Testis (tissue), 2 donors: ENCODE measurements at regions not wholly inside any gene's neighbourhood (a gene's known extent, or its start where the extent isn't known, plus 50 kb on each side); places are given as distances from the start of the nearest gene placed in this dataset.

Experiments used
- DNase-seq: peaks from one replicate; pipeline ENCODE4 v3.0.0-alpha.2; 2019
- H3K27ac ChIP-seq, 2 donors: fragments of 200-600 bp; sonication (generic); one replicate each; pipeline ENCODE4 v1.5.1; 2019
- H3K27me3 ChIP-seq: fragments of 200-600 bp; sonication (generic); one replicate; pipeline ENCODE4 v1.5.1; 2019
- H3K36me3 ChIP-seq: fragments of 200-600 bp; sonication (generic); one replicate; pipeline ENCODE4 v1.5.1; 2017; ENCODE audit warnings: low read depth; ENCODE audit errors: missing control alignments
- H3K4me1 ChIP-seq: fragments of 200-600 bp; sonication (generic); one replicate; pipeline ENCODE4 v1.5.1; 2019
- H3K4me3 ChIP-seq, 2 donors: fragments of 200-600 bp; sonication (generic); one replicate each; pipeline ENCODE4 v1.5.1; 2017 to 2019
- H3K9me3 ChIP-seq: fragments of 200-600 bp; sonication (generic); one replicate; pipeline ENCODE4 v1.5.1; 2017
- CTCF ChIP-seq, 3 experiments: fragments of 450-650 bp in 2 of 3; fragments of 200-600 bp in 1 of 3; sonication (generic) in 1 of 3; IDR thresholded peaks; one replicate each; pipeline ENCODE4 v1.5.1; 2016 to 2019; ENCODE audit warnings: antibody characterized with exemption in 3 of 3, mild to moderate bottlenecking in 2 of 3, moderate library complexity in 1 of 3
- POLR2A ChIP-seq: fragments of 450-650 bp; IDR thresholded peaks from one replicate; pipeline ENCODE4 v1.6.1; 2017; ENCODE audit warnings: antibody characterized with exemption, mild to moderate bottlenecking, moderate library complexity
- WGBS, 2 donors: methylation state at CpG; one replicate each; pipeline ENCODE4 v1.1.5; 2018; 5-methylcytosine and 5-hydroxymethylcytosine counted together
- intact Hi-C: fragments of 100-400 bp; cut with DNase I; formaldehyde crosslinking; loops from one replicate; pipeline ENCODE4 v1.15.1; 2023; ENCODE audit warnings: low total_unique reads

- 9 to 11% methylated on average over 24 to 43 of the region's 43 CpGs for WGBS, 2 donors
- no peaks in the 10 kb centered on the region for H3K4me1 ChIP-seq
- TF ChIP-seq CTCF (IDR thresholded peaks at IDR 0.05) (no peak), POLR2A (no peak)
- intact Hi-C loops = no loop called here
- H3K9me3 ChIP-seq = no peaks in the 10 kb centered on the region
- no peaks in the 10 kb centered on the region for H3K27me3 ChIP-seq
- H3K27ac ChIP-seq = peak overlapping the region; percentile 81 to 92
- DNase-seq = peak; percentile 81
- H3K36me3 ChIP-seq = no peaks in the 10 kb centered on the region
- peak overlapping the region; percentile 58 to 74 for H3K4me3 ChIP-seq
These were observed 113.9 kb upstream of the PRSS16 start for GRCh38 chr6:27133281-27134227.

GRCh38 chr6:27135087-27135657 lies 112.3 kb upstream of the PRSS16 start:
- no peaks in the 10 kb centered on the region for H3K4me1 ChIP-seq
- H3K4me3 ChIP-seq = peak overlapping the region; percentile 19 to 74
- H3K9me3 ChIP-seq = no peaks in the 10 kb centered on the region
- no peak for DNase-seq
- no peaks in the 10 kb centered on the region for H3K27me3 ChIP-seq
- 61 to 64% methylated on average over 3 of the region's 3 CpGs for WGBS, 2 donors
- no peaks in the 10 kb centered on the region for H3K36me3 ChIP-seq
- H3K27ac ChIP-seq = peak overlapping the region; percentile 33 to 92
- intact Hi-C loops = no loop called here
- TF ChIP-seq POLR2A (no peak), CTCF (IDR thresholded peaks at IDR 0.05) (no peak)

GRCh38 chr6:27136077-27136644 lies 111.3 kb upstream of the PRSS16 start:
- WGBS, 2 donors = 91% methylated on average over 6 of the region's 6 CpGs
- no peak for DNase-seq
- no peaks in the 10 kb centered on the region for H3K9me3 ChIP-seq
- no peaks in the 10 kb centered on the region for H3K27me3 ChIP-seq
- H3K36me3 ChIP-seq = no peaks in the 10 kb centered on the region
- no peak overlapping the region for H3K27ac ChIP-seq
- intact Hi-C loops = no loop called here
- H3K4me1 ChIP-seq = no peaks in the 10 kb centered on the region
- H3K4me3 ChIP-seq = no peak overlapping the region
- TF ChIP-seq POLR2A (no peak), CTCF (IDR thresholded peaks at IDR 0.05) (no peak)

GRCh38 chr6:27136978-27137814 lies 110.3 kb upstream of the PRSS16 start:
- Histone ChIP-seq H3K27ac (no peak overlapping the region), H3K4me3 (no peak overlapping the region), H3K4me1 (no peaks in the 10 kb centered on the region), H3K27me3 (no peaks in the 10 kb centered on the region), H3K36me3 (no peaks in the 10 kb centered on the region), H3K9me3 (no peaks in the 10 kb centered on the region)
- 85 to 90% methylated on average over 5 of the region's 5 CpGs for WGBS, 2 donors
- intact Hi-C loops = no loop called here
- no peak for TF ChIP-seq POLR2A
- DNase-seq = no peak

GRCh38 chr6:27138406-27138805 lies 109.1 kb upstream of the PRSS16 start:
- Histone ChIP-seq H3K4me1 (no peaks in the 10 kb centered on the region), H3K27ac (peak overlapping the region in 1 of 2 donors; percentile 5), H3K36me3 (no peaks in the 10 kb centered on the region), H3K27me3 (no peaks in the 10 kb centered on the region), H3K4me3 (no peak overlapping the region), H3K9me3 (no peaks in the 10 kb centered on the region)
- TF ChIP-seq CTCF (IDR thresholded peaks at IDR 0.05) (no peak), POLR2A (no peak)
- 54 to 58% methylated on average over 3 of the region's 3 CpGs for WGBS, 2 donors
- intact Hi-C loops = no loop called here
- DNase-seq = no peak
